ENCODE measurements at regions not wholly inside any gene's neighbourhood (a gene's known extent, or its start where the extent isn't known, plus 50 kb on each side); places are given as distances from the start of the nearest gene placed in this dataset.
A peak's percentile ranks its signal among the peaks of the same experiment; 100 is the strongest.

DNA sequence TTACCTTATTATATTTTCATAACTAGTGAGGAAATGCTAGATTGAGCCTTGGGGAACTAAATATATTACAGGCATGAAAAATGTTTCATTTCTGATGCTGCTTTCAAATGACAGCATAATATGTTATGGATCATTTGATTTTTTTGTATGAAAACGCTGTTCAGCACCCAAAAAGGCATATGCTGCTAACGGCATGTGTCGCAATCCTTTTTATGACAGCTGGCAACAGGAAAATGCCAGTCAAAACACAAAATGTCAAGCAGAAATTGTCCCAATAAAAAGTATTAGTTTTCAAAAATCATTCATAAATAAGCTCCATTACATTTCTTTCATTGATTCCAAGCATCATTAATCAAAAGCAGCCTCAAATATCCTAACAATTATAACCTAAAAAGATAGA is 1244.5 kb downstream of the PCDH7 start:
- DNase-seq (ENCODE audit: low read depth in 4 of 6, low spot score in 6 of 6): peak in 2 of 6 donors; percentile 33 to 37

DNA sequence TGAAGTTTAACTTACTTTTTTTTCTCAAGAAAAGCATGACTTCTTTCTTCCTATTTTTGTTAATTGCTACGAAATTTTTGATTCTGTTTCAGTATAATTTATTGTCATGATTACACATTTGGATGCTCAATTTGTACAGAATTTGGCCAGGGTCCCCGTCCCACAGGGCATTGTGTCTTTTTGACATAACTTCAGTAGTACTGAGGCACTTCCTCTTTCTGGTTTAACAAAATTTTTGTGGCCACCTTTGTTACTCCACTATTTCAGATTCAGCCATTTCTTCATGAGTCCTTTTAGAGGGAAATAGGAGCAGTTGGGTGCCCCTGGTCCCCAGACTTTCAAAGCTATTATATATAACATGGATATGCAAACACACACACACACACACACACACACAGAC is 1248.7 kb downstream of the PCDH7 start:
- Histone ChIP-seq H3K4me3 (ENCODE audit: low read depth, low read length) (no peak overlapping the region), H3K4me1 (ENCODE audit: control insufficient read depth, insufficient read depth, low read length) (no peaks in the 10 kb centered on the region), H3K36me3 (ENCODE audit: control insufficient read depth, insufficient read depth, low read length) (no peaks in the 10 kb centered on the region), H3K27me3 (ENCODE audit: control insufficient read depth, insufficient read depth, low read length) (no peaks in the 10 kb centered on the region), H3K27ac (ENCODE audit: low read depth, low read length) (no peak overlapping the region), H3K9me3 (ENCODE audit: control insufficient read depth, insufficient read depth, low read length) (no peaks in the 10 kb centered on the region)
- no CpG with 5 or more reads among the region's 2 CpGs for WGBS (ENCODE audit: insufficient coverage)
- no peak for DNase-seq (ENCODE audit: low read depth in 4 of 6, low spot score in 6 of 6)

More for the DNA sequence above, 1244.5 kb downstream of the PCDH7 start:
- 91% methylated on average over 3 of the region's 3 CpGs for WGBS (ENCODE audit: insufficient coverage)
- no peak overlapping the region for H3K4me3 ChIP-seq (ENCODE audit: low read depth, low read length)
- H3K27ac ChIP-seq (ENCODE audit: low read depth, low read length): no peak overlapping the region
- no peaks in the 10 kb centered on the region for H3K9me3 ChIP-seq (ENCODE audit: control insufficient read depth, insufficient read depth, low read length)
- no peaks in the 10 kb centered on the region for H3K36me3 ChIP-seq (ENCODE audit: control insufficient read depth, insufficient read depth, low read length)
- H3K27me3 ChIP-seq (ENCODE audit: control insufficient read depth, insufficient read depth, low read length): no peaks in the 10 kb centered on the region
- no peaks in the 10 kb centered on the region for H3K4me1 ChIP-seq (ENCODE audit: control insufficient read depth, insufficient read depth, low read length)

DNA sequence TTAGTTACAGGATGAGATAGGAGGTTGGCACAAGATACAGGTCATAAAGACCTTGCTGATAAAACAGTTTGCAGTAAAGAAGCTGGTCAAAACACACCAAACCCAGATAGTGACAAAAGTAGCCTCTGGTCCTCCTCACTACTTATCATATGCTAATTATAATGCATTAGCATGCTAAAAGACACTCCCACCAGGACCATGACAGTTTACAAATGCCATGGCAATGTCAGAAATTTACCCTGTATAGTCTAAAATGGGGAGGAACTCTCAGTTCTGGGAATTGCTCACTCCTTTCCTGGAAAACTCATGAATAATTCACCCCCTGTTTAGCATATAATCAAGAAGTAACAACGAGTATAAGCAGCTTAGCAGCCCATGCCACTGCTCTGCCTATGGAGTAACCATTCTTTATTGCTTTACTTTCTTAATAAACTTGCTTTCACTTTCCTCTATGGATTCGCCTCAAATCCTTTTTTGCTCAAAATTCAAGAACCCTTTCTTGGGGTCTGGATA is 1254.4 kb downstream of the PCDH7 start:
- no peaks in the 10 kb centered on the region for H3K4me1 ChIP-seq (ENCODE audit: control insufficient read depth, insufficient read depth, low read length)
- WGBS (ENCODE audit: insufficient coverage): 56% methylated on average over 1 of the region's 2 CpGs

DNA sequence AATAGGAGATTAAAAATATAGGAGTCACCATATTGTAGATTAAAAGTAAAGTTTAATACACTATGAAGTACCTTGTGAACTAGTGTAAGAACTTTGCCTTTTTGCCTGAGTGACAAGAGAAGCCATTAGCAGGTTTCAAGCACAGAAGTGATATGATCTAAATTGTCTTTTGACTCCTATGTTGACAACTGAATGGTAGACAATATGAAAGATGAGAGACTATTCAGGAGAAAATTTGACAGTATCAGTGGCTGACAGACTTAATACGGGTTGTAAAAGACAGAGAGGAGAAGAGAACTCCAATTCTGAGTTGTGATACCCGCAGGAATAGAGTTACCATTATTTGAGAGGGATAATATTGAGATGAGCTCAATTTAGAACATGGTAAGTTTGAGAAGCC is 1259.8 kb downstream of the PCDH7 start:
- no peak overlapping the region for H3K4me3 ChIP-seq (ENCODE audit: low read depth, low read length)

More for the DNA sequence above, 1254.4 kb downstream of the PCDH7 start:
- DNase-seq (ENCODE audit: low read depth in 4 of 6, low spot score in 6 of 6): no peak
- Histone ChIP-seq H3K27ac (ENCODE audit: low read depth, low read length) (no peak overlapping the region), H3K36me3 (ENCODE audit: control insufficient read depth, insufficient read depth, low read length) (no peaks in the 10 kb centered on the region), H3K4me3 (ENCODE audit: low read depth, low read length) (no peak overlapping the region), H3K9me3 (ENCODE audit: control insufficient read depth, insufficient read depth, low read length) (no peaks in the 10 kb centered on the region), H3K27me3 (ENCODE audit: control insufficient read depth, insufficient read depth, low read length) (no peaks in the 10 kb centered on the region)

DNA sequence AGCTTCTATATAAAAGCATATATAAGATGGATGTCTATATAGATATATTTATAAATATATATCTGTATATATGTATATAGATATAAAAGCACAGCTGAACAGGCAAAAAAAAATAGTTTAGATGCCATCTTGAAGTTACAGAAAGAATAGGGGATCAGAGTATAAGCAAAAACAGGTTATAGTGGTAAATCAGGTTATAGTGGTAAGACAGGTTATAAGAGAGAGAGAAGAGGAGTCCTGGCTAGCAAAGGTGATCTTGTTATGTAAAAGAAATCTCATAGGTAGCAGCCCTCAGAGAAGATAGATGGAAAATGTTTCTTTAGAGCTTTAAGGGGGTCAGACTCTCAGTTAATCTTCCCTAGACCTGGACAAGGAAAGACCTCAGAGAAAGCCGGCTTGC is 1263.1 kb downstream of the PCDH7 start:
- Histone ChIP-seq H3K27me3 (ENCODE audit: control insufficient read depth, insufficient read depth, low read length) (no peaks in the 10 kb centered on the region), H3K9me3 (ENCODE audit: control insufficient read depth, insufficient read depth, low read length) (no peaks in the 10 kb centered on the region), H3K4me3 (ENCODE audit: low read depth, low read length) (no peak overlapping the region), H3K36me3 (ENCODE audit: control insufficient read depth, insufficient read depth, low read length) (no peaks in the 10 kb centered on the region), H3K27ac (ENCODE audit: low read depth, low read length) (no peak overlapping the region), H3K4me1 (ENCODE audit: control insufficient read depth, insufficient read depth, low read length) (no peaks in the 10 kb centered on the region)
- no CpG with 5 or more reads among the region's 1 CpG for WGBS (ENCODE audit: insufficient coverage)
- no peak for DNase-seq (ENCODE audit: low read depth in 4 of 6, low spot score in 6 of 6)

More for the DNA sequence above, 1259.8 kb downstream of the PCDH7 start:
- DNase-seq (ENCODE audit: low read depth in 4 of 6, low spot score in 6 of 6): no peak
- H3K27me3 ChIP-seq (ENCODE audit: control insufficient read depth, insufficient read depth, low read length): no peaks in the 10 kb centered on the region
- WGBS (ENCODE audit: insufficient coverage): 100% methylated on average over 1 of the region's 2 CpGs
- no peaks in the 10 kb centered on the region for H3K36me3 ChIP-seq (ENCODE audit: control insufficient read depth, insufficient read depth, low read length)
- no peak overlapping the region for H3K27ac ChIP-seq (ENCODE audit: low read depth, low read length)
- H3K4me1 ChIP-seq (ENCODE audit: control insufficient read depth, insufficient read depth, low read length): no peaks in the 10 kb centered on the region
- no peaks in the 10 kb centered on the region for H3K9me3 ChIP-seq (ENCODE audit: control insufficient read depth, insufficient read depth, low read length)

DNA sequence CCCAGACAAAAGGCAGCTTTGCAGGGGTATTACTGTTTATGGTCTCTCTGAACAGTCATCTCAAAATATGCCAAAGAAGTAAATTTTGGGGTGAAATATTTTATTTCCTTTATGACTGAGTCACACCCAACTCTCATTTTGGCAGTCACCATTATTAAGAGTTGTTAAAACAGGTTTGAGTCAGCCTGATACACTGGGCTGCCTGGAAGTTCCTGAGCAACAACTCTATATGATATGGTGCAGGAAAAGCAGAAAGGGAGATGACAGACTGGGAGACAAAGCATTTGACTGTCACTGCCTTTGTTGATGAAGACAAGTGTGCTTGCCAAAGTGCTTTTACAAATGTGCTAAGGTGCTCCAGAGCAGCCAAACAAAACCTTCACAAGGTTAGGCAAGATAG is 1263.5 kb downstream of the PCDH7 start:
- no peak overlapping the region for H3K27ac ChIP-seq (ENCODE audit: low read depth, low read length)
- no peak for DNase-seq (ENCODE audit: low read depth in 4 of 6, low spot score in 6 of 6)
- H3K4me3 ChIP-seq (ENCODE audit: low read depth, low read length): no peak overlapping the region
- no peaks in the 10 kb centered on the region for H3K9me3 ChIP-seq (ENCODE audit: control insufficient read depth, insufficient read depth, low read length)
- no peaks in the 10 kb centered on the region for H3K36me3 ChIP-seq (ENCODE audit: control insufficient read depth, insufficient read depth, low read length)
- H3K4me1 ChIP-seq (ENCODE audit: control insufficient read depth, insufficient read depth, low read length): no peaks in the 10 kb centered on the region
- no peaks in the 10 kb centered on the region for H3K27me3 ChIP-seq (ENCODE audit: control insufficient read depth, insufficient read depth, low read length)

DNA sequence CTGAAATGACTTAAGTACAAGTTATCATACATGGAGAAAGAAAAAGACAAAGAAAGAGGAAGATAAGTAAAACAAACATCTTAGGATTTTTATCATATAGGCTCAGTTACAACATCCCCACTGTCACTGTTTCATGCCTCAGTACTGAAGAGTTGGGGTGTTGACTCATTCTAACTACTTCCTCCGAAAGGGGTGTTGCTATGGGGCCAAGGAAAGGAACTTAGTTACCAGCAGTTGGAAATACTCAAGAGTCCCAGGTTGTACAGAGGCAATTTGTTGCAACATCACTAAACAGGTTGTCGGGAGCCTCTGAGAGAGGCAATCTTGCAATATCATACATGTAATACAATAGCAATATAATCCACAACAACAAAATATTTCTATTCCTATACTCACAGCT is 1264.7 kb downstream of the PCDH7 start:
- WGBS (ENCODE audit: insufficient coverage): no CpG with 5 or more reads among the region's 2 CpGs

DNA sequence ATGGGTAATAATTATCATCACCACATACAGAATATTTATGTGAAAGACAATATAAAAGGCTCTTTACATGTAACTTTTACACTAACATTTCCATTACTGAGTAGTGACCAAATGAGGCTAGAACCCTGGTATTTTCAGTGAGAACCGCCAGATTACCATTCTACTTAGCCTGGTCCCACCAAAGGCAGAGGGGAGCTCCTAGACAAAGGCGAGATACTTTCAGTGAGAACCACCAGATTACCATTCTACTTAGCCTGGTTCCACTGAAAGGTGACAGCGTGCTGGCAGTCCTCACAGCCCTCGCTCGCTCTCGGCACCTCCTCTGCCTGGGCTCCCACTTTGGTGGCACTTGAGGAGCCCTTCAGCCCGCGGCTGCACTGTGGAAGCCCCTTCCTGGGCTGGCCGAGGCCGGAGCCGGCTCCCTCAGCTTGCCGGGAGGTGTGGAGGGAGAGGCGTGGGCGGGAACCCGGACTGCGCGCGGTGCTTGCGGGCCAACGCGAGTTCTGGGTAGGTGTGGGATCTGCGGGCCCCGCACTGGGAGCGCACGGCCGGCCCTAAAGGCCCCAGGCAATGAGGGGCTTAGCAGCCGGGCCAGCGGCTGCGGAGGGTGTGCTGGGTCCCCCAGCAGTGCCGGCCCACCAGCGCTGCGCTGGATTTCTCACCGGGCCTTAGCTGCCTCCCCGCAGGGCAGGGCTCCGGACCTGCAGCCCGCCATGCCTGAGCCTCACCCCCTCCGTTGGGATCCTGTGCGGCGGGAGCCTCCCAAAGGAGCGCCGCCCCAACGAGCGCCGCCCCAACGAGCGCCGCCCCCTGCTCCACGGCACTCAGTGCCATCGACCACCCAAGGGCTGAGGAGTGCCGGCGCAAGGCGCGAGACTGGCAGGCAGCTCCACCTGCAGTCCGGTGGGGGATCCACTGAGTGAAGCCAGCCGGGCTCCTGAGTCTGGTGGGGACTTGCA is 1276.1 kb downstream of the PCDH7 start:
- Histone ChIP-seq H3K9me3 (ENCODE audit: control insufficient read depth, insufficient read depth, low read length) (no peaks in the 10 kb centered on the region), H3K4me1 (ENCODE audit: control insufficient read depth, insufficient read depth, low read length) (no peaks in the 10 kb centered on the region), H3K36me3 (ENCODE audit: control insufficient read depth, insufficient read depth, low read length) (no peaks in the 10 kb centered on the region), H3K4me3 (ENCODE audit: low read depth, low read length) (no peak overlapping the region), H3K27me3 (ENCODE audit: control insufficient read depth, insufficient read depth, low read length) (no peaks in the 10 kb centered on the region), H3K27ac (ENCODE audit: low read depth, low read length) (no peak overlapping the region)
- 89% methylated on average over 51 of the region's 55 CpGs for WGBS (ENCODE audit: insufficient coverage)
- peak in 1 of 6 donors; percentile 23 for DNase-seq (ENCODE audit: low read depth in 4 of 6, low spot score in 6 of 6)

More for the DNA sequence above, 1264.7 kb downstream of the PCDH7 start:
- H3K4me1 ChIP-seq (ENCODE audit: control insufficient read depth, insufficient read depth, low read length): no peaks in the 10 kb centered on the region
- H3K36me3 ChIP-seq (ENCODE audit: control insufficient read depth, insufficient read depth, low read length): no peaks in the 10 kb centered on the region
- no peaks in the 10 kb centered on the region for H3K9me3 ChIP-seq (ENCODE audit: control insufficient read depth, insufficient read depth, low read length)
- H3K27me3 ChIP-seq (ENCODE audit: control insufficient read depth, insufficient read depth, low read length): no peaks in the 10 kb centered on the region
- no peak overlapping the region for H3K27ac ChIP-seq (ENCODE audit: low read depth, low read length)
- no peak overlapping the region for H3K4me3 ChIP-seq (ENCODE audit: low read depth, low read length)
- no peak for DNase-seq (ENCODE audit: low read depth in 4 of 6, low spot score in 6 of 6)

DNA sequence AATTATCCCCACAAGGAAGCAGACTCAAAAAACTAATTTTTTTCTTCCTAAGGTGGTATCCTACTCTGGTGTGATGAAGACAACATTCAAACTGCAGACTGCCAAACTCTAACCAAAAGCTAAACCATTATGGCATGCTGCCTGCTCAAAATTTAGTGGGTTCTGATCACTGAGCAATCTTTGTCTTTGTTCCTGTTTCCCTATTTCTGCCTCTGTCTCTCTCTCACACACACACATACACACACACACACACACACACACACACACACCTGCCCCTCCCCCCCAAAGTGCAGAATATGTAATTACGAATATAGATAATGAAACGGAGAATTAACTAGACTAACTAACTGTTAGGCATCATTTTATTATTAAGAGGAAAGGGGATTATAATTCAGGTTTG is 1278.6 kb downstream of the PCDH7 start:
- DNase-seq (ENCODE audit: low read depth in 4 of 6, low spot score in 6 of 6): no peak
- H3K4me3 ChIP-seq (ENCODE audit: low read depth, low read length): no peak overlapping the region
- no peaks in the 10 kb centered on the region for H3K36me3 ChIP-seq (ENCODE audit: control insufficient read depth, insufficient read depth, low read length)
- H3K4me1 ChIP-seq (ENCODE audit: control insufficient read depth, insufficient read depth, low read length): no peaks in the 10 kb centered on the region
- no peak overlapping the region for H3K27ac ChIP-seq (ENCODE audit: low read depth, low read length)
- H3K27me3 ChIP-seq (ENCODE audit: control insufficient read depth, insufficient read depth, low read length): no peaks in the 10 kb centered on the region
- WGBS (ENCODE audit: insufficient coverage): no CpG with 5 or more reads among the region's 2 CpGs
- no peaks in the 10 kb centered on the region for H3K9me3 ChIP-seq (ENCODE audit: control insufficient read depth, insufficient read depth, low read length)

DNA sequence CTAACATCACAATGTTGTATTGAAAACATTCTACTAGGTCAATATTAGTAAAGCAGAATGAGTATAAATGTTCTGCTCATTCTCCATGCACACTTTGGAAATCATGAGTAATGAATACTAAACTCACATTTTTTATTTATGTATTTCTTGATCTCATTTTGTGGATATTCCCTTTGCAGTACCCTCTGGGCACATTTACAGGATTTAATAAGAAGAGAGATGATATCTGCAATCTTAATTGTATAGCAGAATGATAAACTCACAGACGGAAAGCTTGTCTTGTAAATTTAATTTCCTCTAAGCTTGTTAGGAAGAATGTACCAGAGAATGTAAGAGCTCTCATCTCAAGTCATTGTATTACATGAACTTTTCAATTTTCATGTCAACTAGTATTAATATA is 1279.7 kb downstream of the PCDH7 start:
- peak in 1 of 6 donors; percentile 71 for DNase-seq (ENCODE audit: low read depth in 4 of 6, low spot score in 6 of 6)
- no peaks in the 10 kb centered on the region for H3K4me1 ChIP-seq (ENCODE audit: control insufficient read depth, insufficient read depth, low read length)
- no CpG with 5 or more reads among the region's 1 CpG for WGBS (ENCODE audit: insufficient coverage)

More for the DNA sequence above, 1279.7 kb downstream of the PCDH7 start:
- Histone ChIP-seq H3K36me3 (ENCODE audit: control insufficient read depth, insufficient read depth, low read length) (no peaks in the 10 kb centered on the region), H3K27ac (ENCODE audit: low read depth, low read length) (no peak overlapping the region), H3K4me3 (ENCODE audit: low read depth, low read length) (no peak overlapping the region), H3K27me3 (ENCODE audit: control insufficient read depth, insufficient read depth, low read length) (no peaks in the 10 kb centered on the region), H3K9me3 (ENCODE audit: control insufficient read depth, insufficient read depth, low read length) (no peaks in the 10 kb centered on the region)
